CD4-positive, alpha-beta memory T cell (primary cell): ENCODE measurements at regions not wholly inside any gene's neighbourhood (a gene's known extent, or its start where the extent isn't known, plus 50 kb on each side); places are given as distances from the start of the nearest gene placed in this dataset.

Source experiments
- CTCF ChIA-PET: fragments of 350-600 bp; sonication (Branson Sonifier 250); formaldehyde crosslinking; loops from one replicate; lab custom pipeline; 2021; ENCODE audit warnings: inconsistent platforms; ENCODE audit not compliant: partially characterized antibody; lab: Charles Lee
- POLR2A ChIA-PET: fragments of 350-600 bp; sonication (Branson Sonifier 250); formaldehyde crosslinking; loops from one replicate; lab custom pipeline; 2021; ENCODE audit not compliant: partially characterized antibody; lab: Charles Lee
- DNase-seq, 5 donors: peaks; one replicate each; pipeline versions ENCODE4 v3.0.0 to v3.0.0-alpha.2; 2020 to 2022; ENCODE audit warnings: mixed read lengths in 1 of 5
- H3K27ac ChIP-seq: one replicate; pipeline ENCODE4 v1.7.0; 2013; ENCODE audit warnings: low read depth, low read length
- H3K27me3 ChIP-seq: 2 replicates; pipeline ENCODE4 v1.7.0; 2013; ENCODE audit warnings: mild to moderate bottlenecking, low read length, moderate library complexity; ENCODE audit not compliant: insufficient read depth
- H3K36me3 ChIP-seq: 2 replicates; pipeline ENCODE4 v1.7.0; 2013; ENCODE audit warnings: mild to moderate bottlenecking, low read length, moderate library complexity; ENCODE audit not compliant: insufficient read depth
- H3K4me1 ChIP-seq: 2 replicates; pipeline ENCODE4 v1.7.0; 2013; ENCODE audit warnings: mild to moderate bottlenecking, low read length, moderate library complexity; ENCODE audit not compliant: insufficient read depth
- H3K4me3 ChIP-seq, 2 donors: one replicate each; pipeline ENCODE4 v1.7.0; 2013; ENCODE audit warnings: low read length in 2 of 2, mild to moderate bottlenecking in 1 of 2
- H3K9me3 ChIP-seq, 2 donors: one replicate each; pipeline ENCODE4 v1.7.0; 2013; ENCODE audit warnings: low read length in 2 of 2, control low read depth in 1 of 2; ENCODE audit not compliant: control insufficient read depth in 1 of 2
- H3K27ac Mint-ChIP-seq, 7 donors: one replicate each; pipeline ENCODE4 v1.8.0; 2020 to 2021; ENCODE audit warnings: mixed read lengths in 7 of 7, mild to moderate bottlenecking in 6 of 7, inconsistent platforms in 3 of 7, moderate library complexity in 3 of 7
- H3K27me3 Mint-ChIP-seq, 2 donors: one replicate each; pipeline ENCODE4 v1.8.0; 2020 to 2021; ENCODE audit warnings: mixed read lengths in 2 of 2
- H3K36me3 Mint-ChIP-seq, 2 donors: one replicate each; pipeline ENCODE4 v1.8.0; 2020 to 2021; ENCODE audit warnings: mixed read lengths in 2 of 2, inconsistent platforms in 1 of 2, mild to moderate bottlenecking in 1 of 2
- H3K4me1 Mint-ChIP-seq, 4 donors: one replicate each; pipeline ENCODE4 v1.8.0; 2020 to 2021; ENCODE audit warnings: mixed read lengths in 4 of 4, mild to moderate bottlenecking in 1 of 4
- H3K4me3 Mint-ChIP-seq, 8 donors: one replicate each; pipeline ENCODE4 v1.8.0; 2020 to 2021; ENCODE audit warnings: mixed read lengths in 8 of 8, mild to moderate bottlenecking in 7 of 8, moderate library complexity in 6 of 8, inconsistent platforms in 3 of 8
- H3K9me3 Mint-ChIP-seq, 8 donors: one replicate each; pipeline ENCODE4 v1.8.0; 2020 to 2021; ENCODE audit warnings: mixed read lengths in 8 of 8, mild to moderate bottlenecking in 5 of 8, inconsistent platforms in 3 of 8, moderate library complexity in 1 of 8
- intact Hi-C: fragments of 100-400 bp; cut with micrococcal nuclease; formaldehyde crosslinking; loops from one replicate; pipeline ENCODE4 v1.15.1; 2023

GRCh38 chr4:14810568-14810967 is 191.7 kb upstream of the CPEB2 start:
- intact Hi-C loops = no loop called here
- CTCF ChIA-PET = no interaction called here

GRCh38 chr4:14812101-14812500 is 190.2 kb upstream of the CPEB2 start:
- ChIA-PET POLR2A (no interaction called here), CTCF (no interaction called here)
- Histone ChIP-seq H3K27me3 (no peaks in the 10 kb centered on the region), H3K9me3 (no peaks in the 10 kb centered on the region), H3K4me3 (no peak overlapping the region), H3K4me1 (no peaks in the 10 kb centered on the region), H3K27ac (no peak overlapping the region), H3K36me3 (no peaks in the 10 kb centered on the region)
- Mint-ChIP-seq H3K9me3 (peaks cover 0 to 2% (median 0%) of the 10 kb centered on the region in 8 donors), H3K4me1 (no peaks in the 10 kb centered on the region), H3K4me3 (no peak overlapping the region), H3K27ac (no peak overlapping the region), H3K36me3 (no peaks in the 10 kb centered on the region), H3K27me3 (peaks cover 0 to 5% of the 10 kb centered on the region in 2 donors)
- DNase-seq = no peak
- intact Hi-C loops = no loop called here

More at GRCh38 chr4:14810568-14810967, 191.7 kb upstream of the CPEB2 start:
- Mint-ChIP-seq H3K4me1 (no peaks in the 10 kb centered on the region), H3K4me3 (no peak overlapping the region), H3K27me3 (peaks cover 0 to 5% of the 10 kb centered on the region in 2 donors), H3K36me3 (no peaks in the 10 kb centered on the region), H3K9me3 (peaks cover 0 to 2% (median 0%) of the 10 kb centered on the region in 8 donors), H3K27ac (no peak overlapping the region)
- Histone ChIP-seq H3K27ac (no peak overlapping the region), H3K27me3 (no peaks in the 10 kb centered on the region), H3K4me1 (no peaks in the 10 kb centered on the region), H3K9me3 (no peaks in the 10 kb centered on the region), H3K36me3 (no peaks in the 10 kb centered on the region), H3K4me3 (no peak overlapping the region)
- POLR2A ChIA-PET = no interaction called here
- DNase-seq = no peak

GRCh38 chr4:14816623-14817261 is 185.5 kb upstream of the CPEB2 start:
- POLR2A ChIA-PET = no interaction called here

GRCh38 chr4:14824189-14824588 is 178.1 kb upstream of the CPEB2 start:
- no peaks in the 10 kb centered on the region for H3K36me3 ChIP-seq
- POLR2A ChIA-PET = no interaction called here

More at GRCh38 chr4:14816623-14817261, 185.5 kb upstream of the CPEB2 start:
- H3K27me3 ChIP-seq = no peaks in the 10 kb centered on the region
- intact Hi-C loops = no loop called here
- H3K27me3 Mint-ChIP-seq = peaks cover 0 to 2% of the 10 kb centered on the region in 2 donors
- CTCF ChIA-PET = no interaction called here
- no peaks in the 10 kb centered on the region for H3K4me1 ChIP-seq
- no peak overlapping the region for H3K27ac ChIP-seq
- H3K4me1 Mint-ChIP-seq = no peaks in the 10 kb centered on the region
- H3K36me3 Mint-ChIP-seq = no peaks in the 10 kb centered on the region
- DNase-seq = no peak
- H3K4me3 Mint-ChIP-seq = no peak overlapping the region
- no peaks in the 10 kb centered on the region for H3K36me3 ChIP-seq
- no peaks in the 10 kb centered on the region for H3K9me3 ChIP-seq
- no peak overlapping the region for H3K27ac Mint-ChIP-seq
- peaks cover 0 to 3% (median 0%) of the 10 kb centered on the region in 8 donors for H3K9me3 Mint-ChIP-seq
- no peak overlapping the region for H3K4me3 ChIP-seq

GRCh38 chr4:14827111-14827510 is 175.2 kb upstream of the CPEB2 start:
- Histone ChIP-seq H3K27ac (no peak overlapping the region), H3K4me3 (no peak overlapping the region), H3K36me3 (no peaks in the 10 kb centered on the region), H3K27me3 (no peaks in the 10 kb centered on the region), H3K4me1 (no peaks in the 10 kb centered on the region), H3K9me3 (no peaks in the 10 kb centered on the region)
- DNase-seq = no peak
- Mint-ChIP-seq H3K4me1 (no peaks in the 10 kb centered on the region), H3K36me3 (no peaks in the 10 kb centered on the region), H3K27me3 (peaks cover 2 to 9% of the 10 kb centered on the region in 2 donors), H3K9me3 (no peaks in the 10 kb centered on the region), H3K27ac (no peak overlapping the region), H3K4me3 (no peak overlapping the region)
- intact Hi-C loops = no loop called here
- CTCF ChIA-PET = no interaction called here
- POLR2A ChIA-PET = no interaction called here

More at GRCh38 chr4:14824189-14824588, 178.1 kb upstream of the CPEB2 start:
- Mint-ChIP-seq H3K27ac (no peak overlapping the region), H3K9me3 (peaks cover 0 to 2% (median 0%) of the 10 kb centered on the region in 8 donors), H3K4me1 (no peaks in the 10 kb centered on the region), H3K27me3 (peaks cover 2 to 13% of the 10 kb centered on the region in 2 donors), H3K36me3 (no peaks in the 10 kb centered on the region), H3K4me3 (no peak overlapping the region)
- Histone ChIP-seq H3K9me3 (no peaks in the 10 kb centered on the region), H3K27me3 (no peaks in the 10 kb centered on the region), H3K27ac (no peak overlapping the region), H3K4me1 (no peaks in the 10 kb centered on the region), H3K4me3 (no peak overlapping the region)
- CTCF ChIA-PET = no interaction called here
- intact Hi-C loops = no loop called here
- DNase-seq = no peak

GRCh38 chr4:14829795-14830194 is 172.5 kb upstream of the CPEB2 start:
- POLR2A ChIA-PET = no interaction called here
- Histone ChIP-seq H3K4me3 (no peak overlapping the region), H3K9me3 (no peaks in the 10 kb centered on the region), H3K27me3 (no peaks in the 10 kb centered on the region), H3K36me3 (no peaks in the 10 kb centered on the region), H3K27ac (no peak overlapping the region), H3K4me1 (no peaks in the 10 kb centered on the region)
- no peak for DNase-seq
- no peak overlapping the region for H3K4me3 Mint-ChIP-seq
- H3K27ac Mint-ChIP-seq = peak overlapping the region in 1 of 7 donors; percentile 8
- no peaks in the 10 kb centered on the region for H3K4me1 Mint-ChIP-seq
- intact Hi-C loops = no loop called here
- peaks cover 2 to 5% of the 10 kb centered on the region in 2 donors for H3K27me3 Mint-ChIP-seq
- CTCF ChIA-PET = no interaction called here
- no peaks in the 10 kb centered on the region for H3K9me3 Mint-ChIP-seq
- H3K36me3 Mint-ChIP-seq = no peaks in the 10 kb centered on the region

- ChIA-PET CTCF (no interaction called here), POLR2A (no interaction called here)
- Mint-ChIP-seq H3K36me3 (no peaks in the 10 kb centered on the region), H3K27ac (peak overlapping the region in 1 of 7 donors; percentile 49), H3K27me3 (peaks cover 2 to 5% of the 10 kb centered on the region in 2 donors), H3K4me1 (no peaks in the 10 kb centered on the region), H3K9me3 (no peaks in the 10 kb centered on the region), H3K4me3 (no peak overlapping the region)
- Histone ChIP-seq H3K27ac (no peak overlapping the region), H3K4me3 (no peak overlapping the region), H3K4me1 (no peaks in the 10 kb centered on the region), H3K27me3 (no peaks in the 10 kb centered on the region), H3K36me3 (no peaks in the 10 kb centered on the region), H3K9me3 (no peaks in the 10 kb centered on the region)
- intact Hi-C loops = no loop called here
- no peak for DNase-seq
Measured at GRCh38 chr4:14831416-14831815, 170.9 kb upstream of the CPEB2 start.
